ENCODE measurements at regions not wholly inside any gene's neighbourhood (a gene's known extent, or its start where the extent isn't known, plus 50 kb on each side); places are given as distances from the start of the nearest gene placed in this dataset.

DNA sequence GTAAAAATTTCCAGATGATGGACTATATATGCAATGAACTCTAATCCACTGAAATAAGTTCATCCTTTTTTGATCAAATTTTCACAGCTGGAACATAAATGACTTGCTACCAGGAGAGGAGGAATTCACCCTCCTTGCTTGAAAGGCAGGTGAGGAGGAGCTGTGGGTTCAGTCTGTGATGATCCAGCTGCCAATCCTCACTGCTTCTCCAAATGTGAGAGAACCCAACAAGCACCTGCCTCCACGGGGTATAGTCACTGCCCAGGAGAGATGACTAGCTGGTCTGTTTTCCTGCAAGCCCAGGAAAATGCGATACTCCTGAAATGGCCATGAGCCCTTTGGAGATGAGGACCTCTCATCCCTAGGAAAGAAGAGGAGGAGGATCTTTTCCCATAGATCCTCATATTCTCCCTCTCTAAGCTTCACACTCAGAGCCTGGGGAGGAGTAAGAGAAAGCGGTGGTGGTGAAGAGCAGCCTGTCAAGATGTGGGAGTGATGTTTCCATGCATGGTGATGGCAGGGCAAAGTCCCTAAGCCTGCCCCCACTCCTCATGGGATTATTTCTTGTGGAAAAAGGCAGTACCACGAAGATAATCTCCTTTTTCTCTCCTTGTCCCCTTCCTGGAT is 77.9 kb upstream of the USP47 start:
- TF ChIP-seq CTCF (IDR thresholded peaks at IDR 0.05; ENCODE audit: low read depth, low read length), result no peak
- no peaks in the 10 kb centered on the region for H3K27me3 ChIP-seq (ENCODE audit: insufficient read depth, low read depth, severe bottlenecking)
- no peak overlapping the region for H3K4me3 ChIP-seq (ENCODE audit: low read depth, low read length)
- H3K27ac ChIP-seq, result no peak overlapping the region
- DNase-seq, result no peak
- no peaks in the 10 kb centered on the region for H3K9me3 ChIP-seq (ENCODE audit: severe bottlenecking)
- no peaks in the 10 kb centered on the region for H3K36me3 ChIP-seq

GRCh38 chr11:11760838-11761237 is 80.9 kb upstream of the USP47 start:
- H3K27me3 ChIP-seq (ENCODE audit: insufficient read depth, low read depth, severe bottlenecking), result no peaks in the 10 kb centered on the region
- H3K36me3 ChIP-seq, result no peaks in the 10 kb centered on the region
- no peak overlapping the region for H3K27ac ChIP-seq
- no peak overlapping the region for H3K4me3 ChIP-seq (ENCODE audit: low read depth, low read length)
- no peak for DNase-seq
- no peaks in the 10 kb centered on the region for H3K9me3 ChIP-seq (ENCODE audit: severe bottlenecking)
- no peak for TF ChIP-seq CTCF (IDR thresholded peaks at IDR 0.05; ENCODE audit: low read depth, low read length)

GRCh38 chr11:11758603-11759196 is 83.1 kb upstream of the USP47 start:
- no peaks in the 10 kb centered on the region for H3K36me3 ChIP-seq
- H3K27ac ChIP-seq, result no peak overlapping the region
- no peak for DNase-seq
- no peaks in the 10 kb centered on the region for H3K27me3 ChIP-seq (ENCODE audit: insufficient read depth, low read depth, severe bottlenecking)
- no peak overlapping the region for H3K4me3 ChIP-seq (ENCODE audit: low read depth, low read length)
- TF ChIP-seq CTCF (IDR thresholded peaks at IDR 0.05; ENCODE audit: low read depth, low read length), result no peak
- H3K9me3 ChIP-seq (ENCODE audit: severe bottlenecking), result no peaks in the 10 kb centered on the region

- Histone ChIP-seq H3K9me3 (ENCODE audit: severe bottlenecking) (no peaks in the 10 kb centered on the region), H3K4me3 (ENCODE audit: low read depth, low read length) (no peak overlapping the region), H3K27ac (no peak overlapping the region), H3K27me3 (ENCODE audit: insufficient read depth, low read depth, severe bottlenecking) (no peaks in the 10 kb centered on the region), H3K36me3 (no peaks in the 10 kb centered on the region)
- DNase-seq, result no peak
- no peak for TF ChIP-seq CTCF (IDR thresholded peaks at IDR 0.05; ENCODE audit: low read depth, low read length)
Measured at GRCh38 chr11:11757909-11758308, 83.9 kb upstream of the USP47 start.

GRCh38 chr11:11756718-11757117 is 85.1 kb upstream of the USP47 start:
- H3K36me3 ChIP-seq, result no peaks in the 10 kb centered on the region
- TF ChIP-seq CTCF (IDR thresholded peaks at IDR 0.05; ENCODE audit: low read depth, low read length), result no peak
- H3K9me3 ChIP-seq (ENCODE audit: severe bottlenecking), result no peaks in the 10 kb centered on the region
- DNase-seq, result no peak
- no peak overlapping the region for H3K4me3 ChIP-seq (ENCODE audit: low read depth, low read length)
- no peak overlapping the region for H3K27ac ChIP-seq
- H3K27me3 ChIP-seq (ENCODE audit: insufficient read depth, low read depth, severe bottlenecking), result no peaks in the 10 kb centered on the region

DNA sequence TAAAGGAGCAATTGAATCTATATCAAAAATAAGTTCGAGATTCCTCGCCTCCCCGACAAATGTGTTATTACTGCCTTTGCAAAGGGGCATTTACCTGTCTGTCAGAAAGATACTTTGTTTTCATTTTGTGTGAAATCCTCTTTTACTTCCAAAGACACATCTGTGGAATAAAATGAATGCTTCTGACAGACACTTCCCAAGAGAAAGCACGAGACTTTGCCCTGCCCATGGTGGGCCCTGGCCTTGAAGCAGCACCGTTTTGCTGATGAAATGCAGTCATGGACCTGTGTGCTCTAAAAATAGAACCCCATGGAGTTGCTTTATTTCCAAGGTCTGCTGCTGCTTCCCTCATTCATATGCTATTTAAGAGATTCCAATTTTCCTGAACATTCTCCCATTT is 85.9 kb upstream of the USP47 start:
- DNase-seq, result no peak
- no peak for TF ChIP-seq CTCF (IDR thresholded peaks at IDR 0.05; ENCODE audit: low read depth, low read length)
- Histone ChIP-seq H3K27ac (no peak overlapping the region), H3K36me3 (no peaks in the 10 kb centered on the region), H3K9me3 (ENCODE audit: severe bottlenecking) (no peaks in the 10 kb centered on the region), H3K4me3 (ENCODE audit: low read depth, low read length) (no peak overlapping the region), H3K27me3 (ENCODE audit: insufficient read depth, low read depth, severe bottlenecking) (no peaks in the 10 kb centered on the region)
